GM23338 (cell line): ENCODE measurements at regions not wholly inside any gene's neighbourhood (a gene's known extent, or its start where the extent isn't known, plus 50 kb on each side); places are given as distances from the start of the nearest gene placed in this dataset.

Source experiments
- ATAC-seq: fragments of 200-7000 bp; cut with Tn5 transposase; 3 replicates; pipeline ENCODE4 v1.9.1; 2020
- DNase-seq: peaks from one replicate; pipeline ENCODE4 v3.0.0-alpha.2; 2015; ENCODE audit warnings: low spot score
- H2AFZ ChIP-seq: fragments of 200-600 bp; sonication (generic); 2 replicates; pipeline ENCODE4 v1.8.0; 2016; ENCODE audit warnings: antibody characterized with exemption, mild to moderate bottlenecking, moderate library complexity
- H3F3A ChIP-seq: fragments of 200-600 bp; sonication (generic); replicated peaks from 2 replicates; pipeline ENCODE4 v1.8.0; 2017; ENCODE audit warnings: antibody characterized with exemption, mixed run types, low read depth
- H3K27ac ChIP-seq: fragments of 200-600 bp; sonication (generic); 2 replicates; pipeline ENCODE4 v1.6.1; 2016; ENCODE audit warnings: low read depth
- H3K27me3 ChIP-seq: fragments of 200-600 bp; sonication (generic); 2 replicates; pipeline ENCODE4 v1.8.0; 2016; ENCODE audit warnings: mild to moderate bottlenecking, mixed run types, moderate library complexity; ENCODE audit not compliant: insufficient read depth
- H3K36me3 ChIP-seq: fragments of 200-600 bp; sonication (generic); 2 replicates; pipeline ENCODE4 v1.8.0; 2016; ENCODE audit warnings: mild to moderate bottlenecking; ENCODE audit not compliant: insufficient read depth
- H3K4me1 ChIP-seq: fragments of 200-600 bp; sonication (generic); 2 replicates; pipeline ENCODE4 v1.8.0; 2016; ENCODE audit warnings: mild to moderate bottlenecking, moderate library complexity; ENCODE audit not compliant: insufficient read depth
- H3K4me2 ChIP-seq: fragments of 200-600 bp; sonication (generic); 2 replicates; pipeline ENCODE4 v1.7.1; 2017; ENCODE audit warnings: mixed run types
- H3K4me3 ChIP-seq: fragments of 200-600 bp; sonication (generic); 2 replicates; pipeline ENCODE4 v1.6.1; 2016; ENCODE audit warnings: mixed run types
- H3K79me2 ChIP-seq: fragments of 200-600 bp; sonication (generic); replicated peaks from 2 replicates; pipeline ENCODE4 v1.8.0; 2017; ENCODE audit warnings: mild to moderate bottlenecking; ENCODE audit not compliant: insufficient read depth
- H3K9me2 ChIP-seq: fragments of 200-600 bp; sonication (generic); 2 replicates; pipeline ENCODE4 v1.8.0; 2017; ENCODE audit not compliant: insufficient read depth
- H4K20me1 ChIP-seq: fragments of 200-600 bp; sonication (generic); replicated peaks from 2 replicates; pipeline ENCODE4 v1.8.0; 2017; ENCODE audit warnings: mild to moderate bottlenecking; ENCODE audit not compliant: insufficient read depth
- H3K27ac Mint-ChIP-seq: 2 replicates; pipeline ENCODE4 v1.8.0; 2020; ENCODE audit warnings: inconsistent platforms, mild to moderate bottlenecking, moderate library complexity, mixed read lengths
- H3K27me3 Mint-ChIP-seq: 3 replicates; pipeline ENCODE4 v1.8.0; 2022; ENCODE audit warnings: low read depth, mild to moderate bottlenecking, moderate library complexity, mixed read lengths, inconsistent platforms; ENCODE audit not compliant: insufficient read depth, poor library complexity
- H3K36me3 Mint-ChIP-seq: 3 replicates; pipeline ENCODE4 v1.8.0; 2021; ENCODE audit warnings: low read depth, mild to moderate bottlenecking, inconsistent platforms, moderate library complexity, mixed read lengths
- H3K4me1 Mint-ChIP-seq: 3 replicates; pipeline ENCODE4 v1.8.0; 2020; ENCODE audit warnings: mild to moderate bottlenecking, inconsistent platforms, mixed read lengths
- H3K4me3 Mint-ChIP-seq: 3 replicates; pipeline ENCODE4 v1.8.0; 2021; ENCODE audit warnings: moderate library complexity, mild to moderate bottlenecking, inconsistent platforms, mixed read lengths
- H3K9me3 Mint-ChIP-seq: 3 replicates; pipeline ENCODE4 v1.8.0; 2020; ENCODE audit warnings: moderate library complexity, mild to moderate bottlenecking, inconsistent platforms, mixed read lengths
- CTCF ChIP-seq, 2 experiments: fragments of 200-600 bp in 1 of 2; sonication (generic) in 1 of 2; conservative IDR thresholded peaks; 2 replicates each; pipeline versions ENCODE4 v1.5.1 to v1.6.1; 2016 to 2017; ENCODE audit warnings: antibody characterized with exemption in 2 of 2, low read depth in 2 of 2, mild to moderate bottlenecking in 2 of 2, moderate library complexity in 1 of 2
- EZH2 ChIP-seq: fragments of 200-600 bp; sonication (generic); IDR thresholded peaks from one replicate; pipeline ENCODE4 v1.8.0; 2017; ENCODE audit warnings: antibody characterized with exemption, mild to moderate bottlenecking, low read depth; ENCODE audit not compliant: unreplicated experiment
- EZH2phosphoT487 ChIP-seq: fragments of 200-600 bp; sonication (generic); IDR thresholded peaks from one replicate; pipeline ENCODE4 v1.8.1; 2018; ENCODE audit warnings: antibody characterized with exemption; ENCODE audit not compliant: unreplicated experiment
- JUNB ChIP-seq: IDR thresholded peaks from one replicate; pipeline ENCODE4 v1.6.1; 2016; ENCODE audit warnings: antibody characterized with exemption; ENCODE audit not compliant: unreplicated experiment
- NANOG ChIP-seq: IDR thresholded peaks from 2 replicates; pipeline ENCODE4 v1.6.1; 2016; ENCODE audit warnings: antibody characterized with exemption, borderline replicate concordance
- REST ChIP-seq: IDR thresholded peaks from one replicate; pipeline ENCODE4 v1.6.1; 2018; ENCODE audit warnings: antibody characterized with exemption; ENCODE audit not compliant: unreplicated experiment
- ZNF462 ChIP-seq: fragments of 250-450 bp; sonication (Bioruptor Pico); IDR thresholded peaks from 2 replicates; pipeline ENCODE4 v1.5.0; 2020; ENCODE audit warnings: mild to moderate bottlenecking, moderate library complexity

GRCh38 chr9:134236001-134236421 lies 71.6 kb upstream of the RNU6ATAC start (continued):
- TF ChIP-seq EZH2 (no peak), CTCF (conservative IDR thresholded peaks at IDR 0.05; ENCODE audit: low read depth in 2 of 2) (no peak), REST (no peak), EZH2phosphoT487 (no peak)

- no peak for ATAC-seq
These were observed 72.7 kb upstream of the RNU6ATAC start for GRCh38 chr9:134236935-134237629.

More at GRCh38 chr9:134236935-134237629, 72.7 kb upstream of the RNU6ATAC start:
- Mint-ChIP-seq H3K36me3 (no peaks in the 10 kb centered on the region), H3K27ac (no peak overlapping the region), H3K9me3 (no peaks in the 10 kb centered on the region; the same call in 2 of the 3 replicates), H3K4me1 (no peaks in the 10 kb centered on the region), H3K27me3 (peaks cover 6% of the 10 kb centered on the region), H3K4me3 (no peak overlapping the region)
- no peaks in the 10 kb centered on the region for H3K79me2 ChIP-seq
- no peaks in the 10 kb centered on the region for H3K9me2 ChIP-seq
- H3K4me1 ChIP-seq = no peaks in the 10 kb centered on the region
- H3K27me3 ChIP-seq = no peaks in the 10 kb centered on the region
- no peak overlapping the region for H3K4me2 ChIP-seq
- no peaks in the 10 kb centered on the region for H3K36me3 ChIP-seq
- DNase-seq = no peak
- no peaks in the 10 kb centered on the region for H4K20me1 ChIP-seq
- no peak overlapping the region for H3K4me3 ChIP-seq
- TF ChIP-seq ZNF462 (CRISPR knock-in tag) = no peak
- no peak for TF ChIP-seq JUNB
- TF ChIP-seq NANOG = no peak
- TF ChIP-seq REST = no peak
- H3F3A ChIP-seq = no peaks in the 10 kb centered on the region
- H2AFZ ChIP-seq = no peak overlapping the region
- H3K27ac ChIP-seq = no peak overlapping the region
